ENCODE measurements at regions not wholly inside any gene's neighbourhood (a gene's known extent, or its start where the extent isn't known, plus 50 kb on each side); places are given as distances from the start of the nearest gene placed in this dataset.

GRCh38 chr12:94848966-94849365, 154.5 kb downstream of the NDUFA12 start:
- TF ChIP-seq CTCF (IDR thresholded peaks at IDR 0.05; ENCODE audit: extremely low read depth in 1 of 2, insufficient read depth in 1 of 2, low read depth in 1 of 2, low read length in 2 of 2) (no peak), EZH2 (IDR thresholded peaks at IDR 0.05; ENCODE audit: borderline replicate concordance, low read depth, low read length, severe bottlenecking) (no peak), POLR2A (IDR thresholded peaks at IDR 0.05; ENCODE audit: low read depth, low read length) (no peak), MAX (IDR thresholded peaks at IDR 0.05; ENCODE audit: insufficient read depth, insufficient read length) (no peak), FOS (IDR thresholded peaks at IDR 0.05; ENCODE audit: borderline replicate concordance, insufficient read depth, low read length) (no peak), POLR2AphosphoS5 (IDR thresholded peaks at IDR 0.05; ENCODE audit: insufficient read depth, low read depth, low read length) (no peak), MYC (IDR thresholded peaks at IDR 0.05; ENCODE audit: low read depth, low read length) (no peak)
